ENCODE measurements at regions not wholly inside any gene's neighbourhood (a gene's known extent, or its start where the extent isn't known, plus 50 kb on each side); places are given as distances from the start of the nearest gene placed in this dataset.

- no peak for DNase-seq (ENCODE audit: extremely low spot score)
- intact Hi-C loops (cut with DNase I): no loop called here
- H3K36me3 ChIP-seq: no peaks in the 10 kb centered on the region
- no peak for TF ChIP-seq CTCF (IDR thresholded peaks at IDR 0.05)
- no peak for TF ChIP-seq EP300 (IDR thresholded peaks at IDR 0.05)
- TF ChIP-seq POLR2AphosphoS5 (IDR thresholded peaks at IDR 0.05): no peak
- no peak for TF ChIP-seq POLR2A (IDR thresholded peaks at IDR 0.05; ENCODE audit: low read depth)
- no peak overlapping the region for H3K27ac ChIP-seq (replicated peaks in 1 of 4)
- no peak overlapping the region for H3K4me3 ChIP-seq
- no peaks in the 10 kb centered on the region for H3K27me3 ChIP-seq
- H3K4me1 ChIP-seq: no peaks in the 10 kb centered on the region
- H3K9me3 ChIP-seq: no peaks in the 10 kb centered on the region
- WGBS: 79% methylated on average over 2 of the region's 2 CpGs
Measured at GRCh38 chr4:160044693-160045092, 941.8 kb downstream of the RAPGEF2 start.

GRCh38 chr4:160082432-160083207, 979.7 kb downstream of the RAPGEF2 start:
- Histone ChIP-seq H3K27ac (replicated peaks in 1 of 4) (no peak overlapping the region), H3K27me3 (no peaks in the 10 kb centered on the region), H3K4me1 (no peaks in the 10 kb centered on the region), H3K4me3 (no peak overlapping the region), H3K36me3 (no peaks in the 10 kb centered on the region), H3K9me3 (no peaks in the 10 kb centered on the region)
- DNase-seq (ENCODE audit: extremely low spot score): no peak
- no peak for TF ChIP-seq CTCF (IDR thresholded peaks at IDR 0.05)
- no peak for TF ChIP-seq EP300 (IDR thresholded peaks at IDR 0.05)
- no peak for TF ChIP-seq POLR2AphosphoS5 (IDR thresholded peaks at IDR 0.05)
- no peak for TF ChIP-seq POLR2A (IDR thresholded peaks at IDR 0.05; ENCODE audit: low read depth)
- WGBS: 75% methylated on average over 2 of the region's 2 CpGs
- intact Hi-C loops (cut with DNase I): no loop called here

- DNase-seq (ENCODE audit: extremely low spot score): no peak
- no peak overlapping the region for H3K27ac ChIP-seq (replicated peaks in 1 of 4)
- intact Hi-C loops (cut with DNase I): no loop called here
- H3K4me3 ChIP-seq: no peak overlapping the region
- WGBS: 82% methylated on average over 3 of the region's 3 CpGs
- no peaks in the 10 kb centered on the region for H3K36me3 ChIP-seq
- H3K9me3 ChIP-seq: no peaks in the 10 kb centered on the region
- no peaks in the 10 kb centered on the region for H3K4me1 ChIP-seq
- H3K27me3 ChIP-seq: no peaks in the 10 kb centered on the region
- no peak for TF ChIP-seq EP300 (IDR thresholded peaks at IDR 0.05)
- no peak for TF ChIP-seq POLR2A (IDR thresholded peaks at IDR 0.05; ENCODE audit: low read depth)
- TF ChIP-seq CTCF (IDR thresholded peaks at IDR 0.05): no peak
- no peak for TF ChIP-seq POLR2AphosphoS5 (IDR thresholded peaks at IDR 0.05)
Measured at GRCh38 chr4:160091631-160092030, 988.8 kb downstream of the RAPGEF2 start.

- Histone ChIP-seq H3K27ac (replicated peaks in 1 of 4) (no peak overlapping the region), H3K9me3 (no peaks in the 10 kb centered on the region), H3K36me3 (no peaks in the 10 kb centered on the region), H3K4me3 (no peak overlapping the region), H3K27me3 (no peaks in the 10 kb centered on the region), H3K4me1 (no peaks in the 10 kb centered on the region)
- no peak for DNase-seq (ENCODE audit: extremely low spot score)
- no peak for TF ChIP-seq POLR2A (IDR thresholded peaks at IDR 0.05; ENCODE audit: low read depth)
- no peak for TF ChIP-seq EP300 (IDR thresholded peaks at IDR 0.05)
- TF ChIP-seq CTCF (IDR thresholded peaks at IDR 0.05): no peak
- no peak for TF ChIP-seq POLR2AphosphoS5 (IDR thresholded peaks at IDR 0.05)
- intact Hi-C loops (cut with DNase I): no loop called here
- WGBS: 95% methylated on average over 1 of the region's 1 CpG
Measured at GRCh38 chr4:160100316-160100715, 997.4 kb downstream of the RAPGEF2 start.

GRCh38 chr4:160110891-160111290, 1008.0 kb downstream of the RAPGEF2 start:
- H3K4me3 ChIP-seq: no peak overlapping the region
- TF ChIP-seq POLR2AphosphoS5 (IDR thresholded peaks at IDR 0.05) (no peak), POLR2A (IDR thresholded peaks at IDR 0.05; ENCODE audit: low read depth) (no peak), CTCF (IDR thresholded peaks at IDR 0.05) (no peak), EP300 (IDR thresholded peaks at IDR 0.05) (no peak)
- H3K27ac ChIP-seq (replicated peaks in 1 of 4): no peak overlapping the region
- intact Hi-C loops (cut with DNase I): no loop called here
- H3K9me3 ChIP-seq: peaks cover 0 to 18% (median 14%) of the 10 kb centered on the region in 4 donors
- no peaks in the 10 kb centered on the region for H3K4me1 ChIP-seq
- H3K36me3 ChIP-seq: no peaks in the 10 kb centered on the region
- no peak for DNase-seq (ENCODE audit: extremely low spot score)
- 80% methylated on average over 3 of the region's 3 CpGs for WGBS
- H3K27me3 ChIP-seq: no peaks in the 10 kb centered on the region

All from esophagus muscularis mucosa (tissue), 4 donors.